T-helper 2 cell treated with Interferon-gamma antibody and Interleukin-4, amounts not matched to agents 5 μg/mL and 100 μg/mL, for 36 hours (primary cell): ENCODE measurements at regions not wholly inside any gene's neighbourhood (a gene's known extent, or its start where the extent isn't known, plus 50 kb on each side); places are given as distances from the start of the nearest gene placed in this dataset.

Experiments
- DNase-seq: peaks from one replicate; pipeline ENCODE4 v3.0.0; 2021; ENCODE audit warnings: low spot score
- H3K27ac Mint-ChIP-seq: one replicate; pipeline ENCODE4 v1.8.0; 2021; ENCODE audit warnings: mild to moderate bottlenecking, mixed read lengths
- H3K27me3 Mint-ChIP-seq: one replicate; pipeline ENCODE4 v1.8.0; 2021; ENCODE audit warnings: low read depth, mixed read lengths
- H3K36me3 Mint-ChIP-seq: one replicate; pipeline ENCODE4 v1.8.0; 2021; ENCODE audit warnings: low read depth, mixed read lengths
- H3K4me1 Mint-ChIP-seq: one replicate; pipeline ENCODE4 v1.8.0; 2021; ENCODE audit warnings: low read depth, mixed read lengths
- H3K4me3 Mint-ChIP-seq: one replicate; pipeline ENCODE4 v1.8.0; 2022; ENCODE audit warnings: mild to moderate bottlenecking, moderate library complexity, mixed read lengths
- H3K9me3 Mint-ChIP-seq: one replicate; pipeline ENCODE4 v1.8.0; 2021; ENCODE audit warnings: mixed read lengths

GRCh38 chr21:18917622-18918021 is 514.0 kb upstream of the TMPRSS15 start:
- H3K4me1 Mint-ChIP-seq, result no peaks in the 10 kb centered on the region
- H3K4me3 Mint-ChIP-seq, result no peak overlapping the region
- DNase-seq, result no peak
- peaks cover 41% of the 10 kb centered on the region for H3K9me3 Mint-ChIP-seq
- no peaks in the 10 kb centered on the region for H3K36me3 Mint-ChIP-seq
- H3K27ac Mint-ChIP-seq, result no peak overlapping the region
- H3K27me3 Mint-ChIP-seq, result no peaks in the 10 kb centered on the region

GRCh38 chr21:18931237-18931636 is 527.7 kb upstream of the TMPRSS15 start:
- DNase-seq, result no peak
- no peaks in the 10 kb centered on the region for H3K27me3 Mint-ChIP-seq
- H3K4me3 Mint-ChIP-seq, result no peak overlapping the region
- H3K27ac Mint-ChIP-seq, result no peak overlapping the region
- peaks cover 42% of the 10 kb centered on the region for H3K9me3 Mint-ChIP-seq
- H3K4me1 Mint-ChIP-seq, result no peaks in the 10 kb centered on the region
- no peaks in the 10 kb centered on the region for H3K36me3 Mint-ChIP-seq

GRCh38 chr21:18937337-18937736 is 533.8 kb upstream of the TMPRSS15 start:
- Mint-ChIP-seq H3K4me1 (no peaks in the 10 kb centered on the region), H3K4me3 (no peak overlapping the region), H3K36me3 (no peaks in the 10 kb centered on the region), H3K27ac (no peak overlapping the region), H3K27me3 (no peaks in the 10 kb centered on the region), H3K9me3 (peaks cover 35% of the 10 kb centered on the region)
- no peak for DNase-seq

GRCh38 chr21:18940791-18941190 is 537.2 kb upstream of the TMPRSS15 start:
- no peaks in the 10 kb centered on the region for H3K36me3 Mint-ChIP-seq
- peaks cover 26% of the 10 kb centered on the region for H3K9me3 Mint-ChIP-seq
- no peak for DNase-seq
- H3K4me3 Mint-ChIP-seq, result no peak overlapping the region
- no peaks in the 10 kb centered on the region for H3K4me1 Mint-ChIP-seq
- no peaks in the 10 kb centered on the region for H3K27me3 Mint-ChIP-seq
- H3K27ac Mint-ChIP-seq, result no peak overlapping the region

GRCh38 chr21:18950045-18950740 is 546.6 kb upstream of the TMPRSS15 start:
- Mint-ChIP-seq H3K9me3 (peaks cover 35% of the 10 kb centered on the region), H3K36me3 (no peaks in the 10 kb centered on the region), H3K27ac (no peak overlapping the region), H3K27me3 (no peaks in the 10 kb centered on the region), H3K4me1 (no peaks in the 10 kb centered on the region), H3K4me3 (no peak overlapping the region)
- DNase-seq, result no peak

- H3K27ac Mint-ChIP-seq, result no peak overlapping the region
- H3K4me3 Mint-ChIP-seq, result no peak overlapping the region
- no peak for DNase-seq
- peaks cover 36% of the 10 kb centered on the region for H3K9me3 Mint-ChIP-seq
- no peaks in the 10 kb centered on the region for H3K4me1 Mint-ChIP-seq
- no peaks in the 10 kb centered on the region for H3K27me3 Mint-ChIP-seq
- no peaks in the 10 kb centered on the region for H3K36me3 Mint-ChIP-seq
Measured at GRCh38 chr21:18951271-18952038, 547.9 kb upstream of the TMPRSS15 start.

GRCh38 chr21:18954441-18954844 is 550.9 kb upstream of the TMPRSS15 start:
- H3K36me3 Mint-ChIP-seq, result no peaks in the 10 kb centered on the region
- H3K9me3 Mint-ChIP-seq, result peaks cover 30% of the 10 kb centered on the region
- DNase-seq, result no peak
- H3K4me3 Mint-ChIP-seq, result no peak overlapping the region
- H3K27me3 Mint-ChIP-seq, result no peaks in the 10 kb centered on the region
- H3K4me1 Mint-ChIP-seq, result no peaks in the 10 kb centered on the region
- H3K27ac Mint-ChIP-seq, result no peak overlapping the region

GRCh38 chr21:18959817-18960216 is 556.2 kb upstream of the TMPRSS15 start:
- H3K9me3 Mint-ChIP-seq, result peaks cover 43% of the 10 kb centered on the region
- no peak overlapping the region for H3K27ac Mint-ChIP-seq
- H3K4me3 Mint-ChIP-seq, result no peak overlapping the region
- DNase-seq, result no peak
- no peaks in the 10 kb centered on the region for H3K36me3 Mint-ChIP-seq
- no peaks in the 10 kb centered on the region for H3K4me1 Mint-ChIP-seq
- no peaks in the 10 kb centered on the region for H3K27me3 Mint-ChIP-seq

GRCh38 chr21:18960306-18960705 is 556.7 kb upstream of the TMPRSS15 start:
- no peaks in the 10 kb centered on the region for H3K4me1 Mint-ChIP-seq
- peaks cover 46% of the 10 kb centered on the region for H3K9me3 Mint-ChIP-seq
- no peaks in the 10 kb centered on the region for H3K27me3 Mint-ChIP-seq
- H3K36me3 Mint-ChIP-seq, result no peaks in the 10 kb centered on the region
- no peak for DNase-seq
- H3K27ac Mint-ChIP-seq, result no peak overlapping the region
- no peak overlapping the region for H3K4me3 Mint-ChIP-seq

GRCh38 chr21:18970416-18970815 is 566.8 kb upstream of the TMPRSS15 start:
- H3K36me3 Mint-ChIP-seq, result no peaks in the 10 kb centered on the region
- H3K27ac Mint-ChIP-seq, result no peak overlapping the region
- no peaks in the 10 kb centered on the region for H3K4me1 Mint-ChIP-seq
- DNase-seq, result no peak
- no peaks in the 10 kb centered on the region for H3K27me3 Mint-ChIP-seq
- peaks cover 37% of the 10 kb centered on the region for H3K9me3 Mint-ChIP-seq
- H3K4me3 Mint-ChIP-seq, result no peak overlapping the region

- Mint-ChIP-seq H3K36me3 (no peaks in the 10 kb centered on the region), H3K4me3 (no peak overlapping the region), H3K27me3 (no peaks in the 10 kb centered on the region), H3K9me3 (peaks cover 41% of the 10 kb centered on the region), H3K27ac (no peak overlapping the region), H3K4me1 (no peaks in the 10 kb centered on the region)
- no peak for DNase-seq
Measured at GRCh38 chr21:18970941-18971340, 567.4 kb upstream of the TMPRSS15 start.

GRCh38 chr21:18985584-18985983 is 582.0 kb upstream of the TMPRSS15 start:
- Mint-ChIP-seq H3K36me3 (peaks cover 2% of the 10 kb centered on the region), H3K27me3 (no peaks in the 10 kb centered on the region), H3K27ac (no peak overlapping the region), H3K4me3 (no peak overlapping the region), H3K4me1 (no peaks in the 10 kb centered on the region), H3K9me3 (peaks cover 56% of the 10 kb centered on the region)
- no peak for DNase-seq

GRCh38 chr21:18986197-18986596 is 582.6 kb upstream of the TMPRSS15 start:
- DNase-seq, result no peak
- peaks cover 61% of the 10 kb centered on the region for H3K9me3 Mint-ChIP-seq
- H3K27ac Mint-ChIP-seq, result no peak overlapping the region
- no peak overlapping the region for H3K4me3 Mint-ChIP-seq
- H3K27me3 Mint-ChIP-seq, result no peaks in the 10 kb centered on the region
- no peaks in the 10 kb centered on the region for H3K4me1 Mint-ChIP-seq
- H3K36me3 Mint-ChIP-seq, result peaks cover 2% of the 10 kb centered on the region

GRCh38 chr21:18987520-18988026 is 584.0 kb upstream of the TMPRSS15 start:
- Mint-ChIP-seq H3K9me3 (peaks cover 54% of the 10 kb centered on the region), H3K27me3 (no peaks in the 10 kb centered on the region), H3K36me3 (peaks cover 2% of the 10 kb centered on the region), H3K27ac (no peak overlapping the region), H3K4me3 (no peak overlapping the region), H3K4me1 (no peaks in the 10 kb centered on the region)
- DNase-seq, result no peak
